ENCODE measurements at regions not wholly inside any gene's neighbourhood (a gene's known extent, or its start where the extent isn't known, plus 50 kb on each side); places are given as distances from the start of the nearest gene placed in this dataset.

GRCh38 chr15:46620392-46621013 is 985.7 kb downstream of the SQOR start:
- TF ChIP-seq CTCF (IDR thresholded peaks at IDR 0.05) (no peak), POLR2A (IDR thresholded peaks at IDR 0.05) (no peak)

Data from body of pancreas (tissue), 4 donors.